OCI-M1 (cell line): ENCODE measurements at regions not wholly inside any gene's neighbourhood (a gene's known extent, or its start where the extent isn't known, plus 50 kb on each side); places are given as distances from the start of the nearest gene placed in this dataset.

Experiments used
- DNase-seq: peaks from one replicate; lab custom pipeline; 2025; lab: John Stamatoyannopoulos, UW

- DNase-seq, result no peak
Observed at GRCh38 chr18:10284540-10285282, 169.7 kb upstream of the APCDD1 start.

GRCh38 chr18:10285283-10285640 is 169.2 kb upstream of the APCDD1 start:
- no peak for DNase-seq

- DNase-seq, result no peak
Observed at GRCh38 chr18:10286580-10287150, 167.8 kb upstream of the APCDD1 start.

- DNase-seq, result no peak
Observed at GRCh38 chr18:10289251-10289650, 165.2 kb upstream of the APCDD1 start.

- no peak for DNase-seq
Observed at GRCh38 chr18:10289951-10290637, 164.3 kb upstream of the APCDD1 start.

- no peak for DNase-seq
Observed at GRCh38 chr18:10290638-10291235, 163.7 kb upstream of the APCDD1 start.

- no peak for DNase-seq
Observed at GRCh38 chr18:10291568-10291981, 162.9 kb upstream of the APCDD1 start.

- no peak for DNase-seq
Observed at GRCh38 chr18:10293966-10294365, 160.5 kb upstream of the APCDD1 start.

GRCh38 chr18:10295751-10296150 is 158.7 kb upstream of the APCDD1 start:
- DNase-seq, result no peak

GRCh38 chr18:10296491-10296890 is 157.9 kb upstream of the APCDD1 start:
- no peak for DNase-seq

- no peak for DNase-seq
Observed at GRCh38 chr18:10297086-10297485, 157.3 kb upstream of the APCDD1 start.

GRCh38 chr18:10298346-10298745 is 156.1 kb upstream of the APCDD1 start:
- DNase-seq, result no peak

- DNase-seq, result no peak
Observed at GRCh38 chr18:10299643-10300042, 154.8 kb upstream of the APCDD1 start.

- DNase-seq, result no peak
Observed at GRCh38 chr18:10300739-10301138, 153.7 kb upstream of the APCDD1 start.

- DNase-seq, result no peak
Observed at GRCh38 chr18:10301831-10302483, 152.5 kb upstream of the APCDD1 start.

- no peak for DNase-seq
Observed at GRCh38 chr18:10303171-10303570, 151.3 kb upstream of the APCDD1 start.

- no peak for DNase-seq
Observed at GRCh38 chr18:10304853-10305252, 149.6 kb upstream of the APCDD1 start.

- DNase-seq, result no peak
Observed at GRCh38 chr18:10306779-10307178, 147.7 kb upstream of the APCDD1 start.

- no peak for DNase-seq
Observed at GRCh38 chr18:10308154-10308553, 146.3 kb upstream of the APCDD1 start.

GRCh38 chr18:10310626-10311025 is 143.8 kb upstream of the APCDD1 start:
- no peak for DNase-seq

- DNase-seq, result no peak
Observed at GRCh38 chr18:10312326-10313015, 142.0 kb upstream of the APCDD1 start.

- no peak for DNase-seq
Observed at GRCh38 chr18:10313016-10313342, 141.5 kb upstream of the APCDD1 start.
